Activated T-cell treated with anti-CD3 and anti-CD28 coated beads for 4 hours (primary cell): ENCODE measurements at regions not wholly inside any gene's neighbourhood (a gene's known extent, or its start where the extent isn't known, plus 50 kb on each side); places are given as distances from the start of the nearest gene placed in this dataset.
"Not testable (repeated sequence)": the region's sequence is repeated elsewhere in the genome, so short reads cannot be mapped to it uniquely, and the experiment has no call there.

Source experiments
- DNase-seq: peaks from one replicate; pipeline ENCODE4 v3.0.0-alpha.2; 2020

- no peak for DNase-seq
These were observed 711.2 kb upstream of the ZNF608 start for GRCh38 chr5:125457617-125458016.

- DNase-seq, result not testable (repeated sequence)
These were observed 712.5 kb upstream of the ZNF608 start for GRCh38 chr5:125458949-125459348.

DNA sequence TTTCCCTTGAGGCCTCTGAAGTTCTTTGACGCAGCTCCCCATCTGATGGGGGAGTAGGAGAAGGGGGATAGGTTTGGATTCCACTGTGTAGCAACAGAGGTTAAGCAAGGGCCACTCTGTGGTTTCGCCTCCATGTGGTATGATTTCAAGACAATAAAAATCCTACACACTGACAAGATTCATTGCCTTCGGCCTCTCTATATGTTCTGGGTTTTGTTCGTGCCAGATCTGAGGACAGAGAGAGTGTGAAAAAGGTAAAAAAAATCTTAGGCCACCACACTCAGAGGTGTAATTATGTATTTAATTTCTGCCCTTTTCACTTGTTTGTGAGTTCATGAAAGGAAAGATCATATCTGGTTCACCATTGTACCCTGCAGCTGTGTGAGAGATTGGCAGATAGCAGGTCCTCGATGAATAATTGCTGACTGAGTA is 715.2 kb upstream of the ZNF608 start:
- DNase-seq, result no peak

DNA sequence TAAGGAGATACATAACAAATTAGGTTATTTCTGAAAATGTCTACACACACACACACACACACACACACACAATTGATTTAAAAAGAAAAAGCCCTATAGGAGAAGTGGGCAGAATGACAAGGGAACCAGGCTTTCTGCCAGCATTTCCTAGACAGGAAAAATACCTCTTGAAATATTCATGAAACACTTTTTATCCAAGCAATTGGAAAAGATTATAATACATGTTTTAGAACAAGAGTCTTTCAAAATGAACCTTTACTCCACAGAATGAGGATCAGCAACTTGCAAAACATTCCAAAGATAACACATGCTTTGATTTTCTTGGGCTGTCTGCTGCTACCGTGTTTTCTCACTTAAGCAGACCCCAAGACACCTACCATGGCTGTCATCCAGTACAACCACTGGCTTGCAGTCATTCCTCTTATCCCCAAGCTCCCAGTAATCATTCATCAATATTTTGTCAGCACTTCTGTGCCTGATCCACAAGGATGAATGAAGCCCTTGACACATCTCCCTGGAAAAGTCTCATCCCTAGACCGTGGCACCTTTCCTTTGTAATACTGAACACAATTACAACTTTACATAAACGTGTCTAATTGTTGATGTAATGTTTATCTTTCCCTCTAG is 717.1 kb upstream of the ZNF608 start:
- no peak for DNase-seq

GRCh38 chr5:125464847-125465432 is 718.5 kb upstream of the ZNF608 start:
- no peak for DNase-seq

- DNase-seq, result no peak
These were observed 719.3 kb upstream of the ZNF608 start for GRCh38 chr5:125465703-125466102.

DNA sequence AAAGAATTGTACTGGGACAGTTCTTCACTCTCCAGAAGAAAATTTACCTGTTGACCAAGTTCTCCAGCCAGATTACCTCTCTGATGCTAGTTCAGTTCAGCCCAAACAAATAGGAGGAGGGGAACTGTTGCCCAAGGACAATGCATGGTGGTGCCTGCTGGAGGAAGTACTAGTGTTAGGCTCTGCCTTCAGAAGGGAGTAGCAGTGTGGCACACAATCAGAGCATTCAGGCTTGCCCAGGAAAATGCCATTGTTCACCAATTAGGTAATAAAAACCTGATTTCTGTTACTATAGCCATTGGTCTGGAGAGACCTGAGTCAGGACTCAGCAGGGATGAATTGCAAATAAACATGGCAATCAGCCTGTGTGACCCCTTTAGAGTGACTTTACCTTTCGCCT is 720.8 kb upstream of the ZNF608 start:
- DNase-seq, result no peak

DNA sequence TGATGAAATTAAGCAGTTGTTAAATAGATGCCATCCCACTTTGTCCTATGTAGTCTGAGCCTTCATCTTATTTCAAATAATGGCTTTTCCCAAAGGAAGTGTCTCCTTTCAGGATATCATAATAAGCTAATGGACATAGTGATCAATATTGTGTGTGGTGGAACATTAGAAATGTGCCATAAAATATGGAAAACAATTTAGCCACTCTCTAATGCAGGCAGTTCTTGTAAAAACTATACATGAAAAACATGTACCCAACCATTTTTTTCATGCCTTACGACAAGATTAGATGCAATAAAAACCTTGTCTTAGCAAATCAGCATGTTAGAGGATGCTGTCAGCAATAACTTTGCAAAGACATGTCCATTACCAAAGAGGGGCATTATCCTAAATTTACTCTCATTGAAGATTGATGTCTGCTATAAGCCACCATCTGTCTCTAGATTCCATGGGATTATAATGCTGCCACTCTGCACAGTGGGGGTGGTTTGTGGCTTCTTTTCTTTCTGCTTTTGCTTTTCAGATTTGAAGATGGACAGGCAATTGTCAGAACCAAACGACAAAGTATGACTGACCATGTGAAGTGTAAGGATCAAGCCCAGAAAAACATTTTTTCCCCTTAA is 724.0 kb upstream of the ZNF608 start:
- DNase-seq, result no peak

- DNase-seq, result no peak
These were observed 730.6 kb upstream of the ZNF608 start for GRCh38 chr5:125476901-125477585.

DNA sequence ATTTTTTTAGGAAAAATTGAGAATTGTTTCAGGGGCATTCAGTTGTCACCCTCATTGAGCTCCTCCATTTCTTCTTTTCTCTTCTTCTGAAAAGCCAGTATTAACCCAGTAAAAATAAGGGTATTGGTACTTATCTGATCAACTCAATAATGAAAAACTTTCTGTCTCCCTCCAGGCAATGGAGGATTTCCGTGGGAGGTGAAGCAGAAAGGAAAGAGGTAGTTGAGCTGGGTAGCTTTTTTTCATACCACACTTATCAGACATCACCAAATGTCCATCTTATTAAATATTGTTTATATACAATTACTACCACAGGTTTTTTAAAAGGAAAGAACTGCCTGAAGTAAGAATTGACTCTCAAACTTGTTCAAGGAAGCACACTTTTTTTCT is 731.1 kb upstream of the ZNF608 start:
- no peak for DNase-seq

DNA sequence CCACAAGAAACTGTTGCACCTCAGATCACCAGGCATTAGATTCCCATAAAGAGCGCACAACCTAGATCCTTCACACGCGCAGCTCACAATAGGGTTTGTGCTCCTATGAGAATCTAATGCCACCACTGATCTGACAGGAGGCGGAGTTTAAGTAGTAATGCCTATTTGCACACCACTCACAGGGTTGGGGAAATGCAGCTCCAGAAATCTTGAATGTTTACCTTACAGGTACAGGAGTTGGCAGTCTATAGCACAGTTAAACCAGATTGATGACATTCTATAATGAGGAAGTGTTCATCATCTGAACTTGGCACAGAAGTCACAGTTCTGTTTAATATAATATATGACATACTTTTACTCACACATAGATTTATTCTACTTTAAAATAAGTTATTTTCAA is 732.2 kb upstream of the ZNF608 start:
- DNase-seq, result no peak

GRCh38 chr5:125480911-125481310 is 734.5 kb upstream of the ZNF608 start:
- DNase-seq, result no peak

- no peak for DNase-seq
These were observed 735.3 kb upstream of the ZNF608 start for GRCh38 chr5:125481506-125482465.

DNA sequence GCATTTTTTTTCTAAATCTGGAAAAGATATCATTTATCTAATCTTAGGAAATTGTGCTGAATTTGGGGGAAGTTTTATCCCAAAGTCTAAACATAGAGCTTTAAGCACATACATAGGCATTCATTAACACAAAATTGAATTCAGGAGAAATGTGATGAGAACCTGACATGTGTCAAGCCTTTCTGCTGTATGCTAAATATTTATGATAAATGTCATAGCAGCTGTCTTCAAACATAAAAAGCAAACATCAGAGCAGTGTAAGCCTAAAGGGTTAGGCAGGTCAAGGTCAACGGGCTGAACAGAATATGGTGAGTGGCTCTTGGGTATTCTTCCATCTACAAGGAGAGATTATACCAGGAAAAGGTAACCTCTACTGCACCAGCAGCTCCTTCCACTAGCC is 737.2 kb upstream of the ZNF608 start:
- no peak for DNase-seq

DNA sequence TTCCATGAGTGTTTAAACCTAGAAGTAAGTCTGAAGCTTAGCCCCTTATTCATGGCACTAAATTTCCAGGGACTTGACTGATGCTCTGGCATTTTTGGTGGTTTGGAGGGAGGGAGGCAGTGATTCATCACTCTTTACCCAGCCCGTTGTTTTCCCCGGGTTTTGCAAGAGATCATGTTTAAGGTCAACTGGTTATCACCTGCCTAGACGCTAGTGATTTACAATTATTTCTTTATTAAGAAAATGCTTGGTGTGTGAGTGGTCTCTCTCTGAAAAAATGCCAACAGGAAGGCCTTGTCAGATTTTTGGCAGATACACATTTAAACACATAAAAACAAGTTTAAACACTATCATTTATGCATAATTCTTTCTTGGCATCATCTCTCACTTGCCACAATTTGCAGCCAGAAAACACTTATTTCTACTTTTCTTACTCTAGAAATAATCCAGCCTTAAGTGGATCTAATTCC is 737.9 kb upstream of the ZNF608 start:
- DNase-seq, result no peak

DNA sequence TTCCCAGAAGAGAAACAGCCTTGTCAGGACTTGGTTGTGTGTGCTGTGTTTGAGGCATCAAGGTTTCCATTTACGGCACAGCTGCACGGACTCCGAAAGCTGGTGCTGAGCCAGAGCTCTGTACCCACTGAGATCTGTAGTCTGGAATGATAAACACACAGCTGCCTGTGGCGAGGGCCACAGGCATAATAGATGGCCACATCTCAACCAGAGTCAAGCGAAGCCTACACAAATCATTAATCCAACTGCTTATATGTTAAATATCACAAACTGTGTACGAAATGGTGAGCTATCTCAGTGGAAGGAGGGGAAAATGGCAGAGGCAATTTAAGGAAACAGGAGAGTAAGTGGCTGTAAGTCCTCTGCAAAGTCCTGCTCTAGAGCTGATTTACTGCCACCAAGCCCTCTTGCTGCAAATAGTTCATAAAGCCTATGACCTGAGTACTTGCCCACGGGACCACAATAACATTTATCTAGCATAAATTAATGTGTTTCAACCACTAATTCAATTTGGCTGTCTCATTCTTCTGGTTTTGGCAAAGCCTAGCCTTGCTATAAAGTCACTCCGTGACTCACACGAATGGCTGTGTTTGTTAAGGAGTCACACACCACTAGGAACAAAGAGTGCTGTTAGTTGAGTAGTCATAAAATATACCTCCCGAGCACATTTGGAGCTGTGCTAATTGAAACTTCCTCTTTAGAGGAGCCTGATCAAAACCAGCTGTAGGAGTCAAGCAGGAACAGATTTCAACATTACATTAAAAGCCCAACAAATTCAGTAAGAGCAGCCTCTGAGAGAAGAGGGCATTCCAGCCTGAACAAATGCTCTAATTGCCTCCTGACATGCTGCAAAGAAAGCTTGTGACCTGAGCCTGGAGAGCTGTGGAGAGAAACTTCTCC is 738.6 kb upstream of the ZNF608 start:
- DNase-seq, result no peak

GRCh38 chr5:125485771-125486170 is 739.3 kb upstream of the ZNF608 start:
- DNase-seq, result no peak

DNA sequence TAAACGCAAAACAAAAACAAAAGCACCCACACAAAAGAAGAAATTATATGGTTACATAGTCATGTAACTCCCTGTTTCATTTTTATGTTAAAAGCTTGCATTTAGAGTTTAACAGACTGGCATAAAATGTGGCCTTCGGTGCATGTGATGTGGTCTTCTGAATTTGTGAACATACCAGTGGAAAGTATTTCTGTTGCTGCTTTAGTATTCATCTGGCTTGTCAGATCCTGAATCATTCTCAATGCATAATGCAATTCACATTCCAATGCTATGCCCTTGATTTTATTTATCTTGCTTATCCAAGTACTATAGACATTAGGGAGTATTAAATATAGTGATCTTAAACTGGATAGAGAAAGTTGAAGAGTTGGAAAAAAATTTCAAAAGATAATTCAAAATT is 740.2 kb upstream of the ZNF608 start:
- no peak for DNase-seq

GRCh38 chr5:125487231-125487630 is 740.8 kb upstream of the ZNF608 start:
- DNase-seq, result no peak

GRCh38 chr5:125487652-125488051 is 741.2 kb upstream of the ZNF608 start:
- DNase-seq, result not testable (repeated sequence)

GRCh38 chr5:125489146-125489545 is 742.7 kb upstream of the ZNF608 start:
- no peak for DNase-seq
